ENCODE measurements at regions not wholly inside any gene's neighbourhood (a gene's known extent, or its start where the extent isn't known, plus 50 kb on each side); places are given as distances from the start of the nearest gene placed in this dataset.

DNA sequence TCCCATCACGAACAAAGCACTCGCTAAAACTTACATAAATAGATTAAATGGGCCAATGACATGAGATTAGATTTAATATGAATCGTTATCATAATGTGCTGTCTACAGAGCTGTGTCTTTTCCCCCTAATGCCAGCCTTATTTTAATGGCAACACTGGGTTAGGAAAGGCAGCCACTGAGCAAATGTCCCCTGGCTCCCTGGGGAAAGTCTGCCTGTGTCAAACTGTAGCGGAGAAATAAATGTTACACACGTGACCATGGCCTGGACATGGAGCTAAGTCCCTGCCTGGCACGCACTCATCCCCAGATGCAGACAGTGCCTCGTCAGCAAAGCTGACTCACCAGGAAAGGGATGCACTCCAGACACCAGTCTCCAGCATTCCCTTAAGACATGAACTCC, 61.3 kb upstream of the SDK2 start:
- no peak for TF ChIP-seq CTCF (IDR thresholded peaks at IDR 0.05)
- no peak for TF ChIP-seq EZH2 (IDR thresholded peaks at IDR 0.05; ENCODE audit: borderline replicate concordance, insufficient read depth, low read depth, low read length, poor library complexity, severe bottlenecking)

All from B cell (primary cell).